DOHH2 (cell line): ENCODE measurements at regions not wholly inside any gene's neighbourhood (a gene's known extent, or its start where the extent isn't known, plus 50 kb on each side); places are given as distances from the start of the nearest gene placed in this dataset.

Experiments used
- H3F3A ChIP-seq: fragments of 200-600 bp; sonication (generic), shearing (Covaris generic); 2 replicates; pipeline ENCODE4 v1.6.0; 2016; ENCODE audit warnings: antibody characterized with exemption, mild to moderate bottlenecking; ENCODE audit not compliant: control insufficient read depth, insufficient read depth
- H3K27ac ChIP-seq: fragments of 200-600 bp; sonication (generic); 2 replicates; pipeline ENCODE4 v1.5.1; 2014; ENCODE audit warnings: low read depth, mild to moderate bottlenecking, low read length, moderate library complexity
- H3K27me3 ChIP-seq: fragments of 200-600 bp; sonication (generic); 2 replicates; pipeline ENCODE4 v1.6.1; 2014; ENCODE audit warnings: mild to moderate bottlenecking, low read length, mixed read lengths; ENCODE audit not compliant: control insufficient read depth
- H3K36me3 ChIP-seq: fragments of 200-600 bp; sonication (generic); 2 replicates; pipeline ENCODE4 v1.6.1; 2014; ENCODE audit warnings: mild to moderate bottlenecking, low read length, moderate library complexity, mixed read lengths; ENCODE audit not compliant: control insufficient read depth
- H3K4me1 ChIP-seq: fragments of 200-600 bp; sonication (generic); 2 replicates; pipeline ENCODE4 v1.6.1; 2014; ENCODE audit warnings: mild to moderate bottlenecking, low read length, mixed read lengths; ENCODE audit not compliant: control insufficient read depth
- H3K4me2 ChIP-seq: fragments of 200-600 bp; sonication (generic); 2 replicates; pipeline ENCODE4 v1.6.0; 2014; ENCODE audit warnings: mild to moderate bottlenecking, low read length, moderate library complexity
- H3K4me3 ChIP-seq: fragments of 200-600 bp; sonication (generic); 2 replicates; pipeline ENCODE4 v1.5.1; 2014; ENCODE audit warnings: mild to moderate bottlenecking, low read length, mixed read lengths
- H3K79me2 ChIP-seq: fragments of 200-600 bp; sonication (generic); 2 replicates; pipeline ENCODE4 v1.6.1; 2014; ENCODE audit warnings: mild to moderate bottlenecking, low read length, mixed read lengths; ENCODE audit not compliant: control insufficient read depth
- H3K9me2 ChIP-seq: fragments of 200-600 bp; sonication (generic); replicated peaks from 2 replicates; pipeline ENCODE4 v1.6.1; 2014; ENCODE audit warnings: mild to moderate bottlenecking, low read length, mixed read lengths; ENCODE audit not compliant: control insufficient read depth
- H3K9me3 ChIP-seq: fragments of 200-600 bp; sonication (generic); 2 replicates; pipeline ENCODE4 v1.6.1; 2014; ENCODE audit warnings: antibody characterized with exemption, low read length, mixed read lengths; ENCODE audit not compliant: control insufficient read depth, insufficient read depth
- H4K20me1 ChIP-seq: fragments of 200-600 bp; sonication (generic); 2 replicates; pipeline ENCODE4 v1.6.0; 2014; ENCODE audit warnings: low read depth, mild to moderate bottlenecking, antibody characterized with exemption, low read length, moderate library complexity; ENCODE audit not compliant: control insufficient read depth, insufficient read depth
- EZH2phosphoT487 ChIP-seq: fragments of 200-600 bp; sonication (generic); IDR thresholded peaks from 2 replicates; pipeline ENCODE4 v1.6.1; 2017; ENCODE audit warnings: borderline replicate concordance, mild to moderate bottlenecking, antibody characterized with exemption, low read length, moderate library complexity, mixed read lengths
- TF ChIP-seq, protein P1 (sequence below): fragments of 200-600 bp; sonication (generic); IDR thresholded peaks from one replicate; pipeline ENCODE4 v1.5.1; 2014; ENCODE audit warnings: antibody characterized with exemption, mild to moderate bottlenecking, low read depth, low read length; ENCODE audit not compliant: poor library complexity, severe bottlenecking

DNA sequence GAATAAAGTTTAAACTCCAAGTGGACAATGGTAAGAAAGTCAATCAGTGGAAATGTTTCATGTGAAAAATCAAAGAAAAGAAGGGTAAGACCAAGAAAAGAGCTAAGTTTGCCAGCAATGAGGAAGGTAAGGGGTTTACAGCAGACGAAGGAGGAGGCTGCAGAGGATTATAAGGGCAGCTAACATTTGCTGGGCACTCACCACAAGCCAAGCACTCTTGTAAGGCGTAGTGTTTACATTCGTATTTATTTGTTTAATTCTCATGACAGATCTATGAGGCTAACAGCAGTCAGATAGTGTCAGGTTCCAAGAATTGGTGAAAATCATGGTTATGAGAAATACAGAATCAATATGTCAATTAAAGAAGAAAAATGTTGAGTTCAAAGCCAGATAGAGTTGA, 75.2 kb upstream of the NGF start:
- H3K9me2 ChIP-seq = no peaks in the 10 kb centered on the region
- no peaks in the 10 kb centered on the region for H3K9me3 ChIP-seq
- H4K20me1 ChIP-seq = no peaks in the 10 kb centered on the region
- H3K27ac ChIP-seq = no peak overlapping the region
- no peaks in the 10 kb centered on the region for H3K79me2 ChIP-seq
- TF ChIP-seq EZH2phosphoT487 = no peak
- TF ChIP-seq, protein P1, sequence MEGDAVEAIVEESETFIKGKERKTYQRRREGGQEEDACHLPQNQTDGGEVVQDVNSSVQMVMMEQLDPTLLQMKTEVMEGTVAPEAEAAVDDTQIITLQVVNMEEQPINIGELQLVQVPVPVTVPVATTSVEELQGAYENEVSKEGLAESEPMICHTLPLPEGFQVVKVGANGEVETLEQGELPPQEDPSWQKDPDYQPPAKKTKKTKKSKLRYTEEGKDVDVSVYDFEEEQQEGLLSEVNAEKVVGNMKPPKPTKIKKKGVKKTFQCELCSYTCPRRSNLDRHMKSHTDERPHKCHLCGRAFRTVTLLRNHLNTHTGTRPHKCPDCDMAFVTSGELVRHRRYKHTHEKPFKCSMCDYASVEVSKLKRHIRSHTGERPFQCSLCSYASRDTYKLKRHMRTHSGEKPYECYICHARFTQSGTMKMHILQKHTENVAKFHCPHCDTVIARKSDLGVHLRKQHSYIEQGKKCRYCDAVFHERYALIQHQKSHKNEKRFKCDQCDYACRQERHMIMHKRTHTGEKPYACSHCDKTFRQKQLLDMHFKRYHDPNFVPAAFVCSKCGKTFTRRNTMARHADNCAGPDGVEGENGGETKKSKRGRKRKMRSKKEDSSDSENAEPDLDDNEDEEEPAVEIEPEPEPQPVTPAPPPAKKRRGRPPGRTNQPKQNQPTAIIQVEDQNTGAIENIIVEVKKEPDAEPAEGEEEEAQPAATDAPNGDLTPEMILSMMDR = no peak
- H3K36me3 ChIP-seq = no peaks in the 10 kb centered on the region
- no peaks in the 10 kb centered on the region for H3K27me3 ChIP-seq
- H3F3A ChIP-seq = no peaks in the 10 kb centered on the region
- no peak overlapping the region for H3K4me3 ChIP-seq
- no peak overlapping the region for H3K4me2 ChIP-seq
- H3K4me1 ChIP-seq = no peaks in the 10 kb centered on the region

DNA sequence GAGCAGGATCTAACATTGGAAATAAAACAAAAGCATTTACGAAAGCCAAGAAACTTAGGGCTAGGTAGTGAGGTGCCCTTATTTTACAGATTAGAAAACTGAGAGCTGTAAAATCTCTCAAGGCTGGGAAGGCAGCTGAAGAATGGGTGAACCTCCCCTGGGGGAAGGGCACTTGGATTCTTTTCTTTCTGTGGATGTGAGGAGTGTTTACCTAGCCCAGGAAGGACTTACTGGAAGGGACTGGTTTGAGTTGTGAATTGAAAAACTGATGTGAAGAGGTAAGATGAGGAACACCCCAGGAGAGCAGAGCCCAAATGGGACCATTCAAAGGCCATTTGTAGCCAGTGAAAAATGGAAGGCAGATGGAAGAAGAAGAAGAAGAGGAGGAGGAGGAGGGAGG, 74.7 kb upstream of the NGF start:
- Histone ChIP-seq H4K20me1 (no peaks in the 10 kb centered on the region), H3F3A (no peaks in the 10 kb centered on the region), H3K9me2 (no peaks in the 10 kb centered on the region), H3K4me1 (no peaks in the 10 kb centered on the region), H3K27me3 (no peaks in the 10 kb centered on the region), H3K79me2 (no peaks in the 10 kb centered on the region), H3K9me3 (no peaks in the 10 kb centered on the region), H3K4me3 (no peak overlapping the region), H3K36me3 (no peaks in the 10 kb centered on the region), H3K27ac (no peak overlapping the region), H3K4me2 (no peak overlapping the region)
- TF ChIP-seq, protein P1 = no peak
- TF ChIP-seq EZH2phosphoT487 = no peak

DNA sequence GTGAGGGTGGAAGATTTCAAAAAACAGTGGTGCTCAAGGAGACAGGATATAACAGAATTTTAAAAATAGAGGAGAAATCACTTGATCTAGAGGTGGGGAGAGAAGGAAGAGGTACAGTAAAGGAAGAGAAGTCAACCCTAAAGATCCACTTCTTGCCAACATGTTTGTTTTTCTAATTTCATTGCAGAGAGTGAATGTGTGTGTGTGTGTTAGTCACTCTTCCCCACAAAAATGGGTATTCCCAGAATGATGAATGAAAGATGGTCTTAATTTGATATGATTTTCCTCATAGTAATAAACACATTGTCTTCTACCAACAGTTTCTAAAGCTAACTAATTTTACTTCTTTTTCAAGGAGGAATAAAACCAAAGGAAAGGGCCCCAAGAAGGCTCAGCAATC, 74.2 kb upstream of the NGF start:
- Histone ChIP-seq H3K9me3 (no peaks in the 10 kb centered on the region), H3K79me2 (no peaks in the 10 kb centered on the region), H3K4me1 (no peaks in the 10 kb centered on the region), H3K9me2 (no peaks in the 10 kb centered on the region), H3K27me3 (no peaks in the 10 kb centered on the region), H3K4me3 (no peak overlapping the region), H4K20me1 (no peaks in the 10 kb centered on the region), H3K27ac (no peak overlapping the region), H3K4me2 (no peak overlapping the region), H3K36me3 (no peaks in the 10 kb centered on the region), H3F3A (no peaks in the 10 kb centered on the region)
- TF ChIP-seq, protein P1 = no peak
- no peak for TF ChIP-seq EZH2phosphoT487
